GM21825 (cell line): ENCODE measurements at regions not wholly inside any gene's neighbourhood (a gene's known extent, or its start where the extent isn't known, plus 50 kb on each side); places are given as distances from the start of the nearest gene placed in this dataset.
"Not testable (repeated sequence)": the region's sequence is repeated elsewhere in the genome, so short reads cannot be mapped to it uniquely, and the experiment has no call there.

Experiments used
- ATAC-seq: cut with Tn5 transposase; IDR thresholded peaks from one replicate; pipeline ENCODE4 v1.9.1; 2021; ENCODE audit warnings: mild to moderate bottlenecking, moderate library complexity; ENCODE audit not compliant: unreplicated experiment

DNA sequence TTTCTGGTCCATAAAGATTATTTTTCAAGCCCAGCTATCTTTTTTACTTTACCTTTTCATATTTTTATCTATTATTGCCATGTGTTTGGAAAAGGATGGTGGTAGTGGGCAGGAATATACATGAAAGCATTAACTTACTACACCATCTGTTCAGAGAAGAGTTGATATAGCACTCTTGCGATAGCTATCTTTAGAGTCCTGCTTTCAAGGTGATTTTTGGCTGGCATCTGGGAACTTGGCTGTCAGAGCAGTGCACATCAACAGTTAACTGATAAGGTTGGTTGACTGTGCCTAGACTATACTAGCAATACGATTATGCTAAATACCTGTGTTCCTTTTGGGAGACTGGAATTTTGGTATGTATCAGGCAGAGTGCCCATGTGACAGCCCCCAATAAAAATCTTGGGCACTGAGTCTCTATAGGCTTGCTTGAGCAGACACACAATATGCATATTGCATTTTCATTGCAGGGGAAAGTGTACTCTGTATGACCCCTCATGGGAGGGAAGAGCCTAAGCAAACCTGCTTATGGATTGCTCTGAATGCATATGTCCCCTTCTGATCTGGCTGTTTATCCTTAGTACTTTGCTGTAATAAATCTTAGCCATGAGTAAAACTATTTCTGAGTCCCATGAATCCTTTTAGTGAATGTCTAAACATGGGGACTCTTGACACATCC lies 227.6 kb upstream of the C9orf72 start:
- no peak for ATAC-seq

GRCh38 chr9:27801545-27801944 lies 228.3 kb upstream of the C9orf72 start:
- no peak for ATAC-seq

DNA sequence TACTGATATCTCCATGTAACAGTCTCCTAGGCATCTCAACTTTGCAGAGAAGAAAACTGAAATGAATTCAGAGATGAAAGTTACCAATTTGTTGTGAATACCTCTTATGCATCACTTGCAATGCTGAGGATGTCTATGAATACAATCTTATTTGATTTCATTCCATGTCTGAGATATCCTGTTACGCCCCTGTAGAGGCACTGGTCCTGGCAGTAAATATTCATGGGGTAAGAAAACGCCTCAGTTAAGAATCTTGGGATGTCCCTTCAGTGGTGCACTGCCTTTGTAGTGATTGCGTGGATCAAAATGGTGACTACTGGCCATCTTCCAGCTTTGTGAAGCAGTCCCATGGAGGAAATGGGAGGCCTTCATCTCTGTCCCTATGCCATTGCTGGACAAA lies 229.1 kb upstream of the C9orf72 start:
- no peak for ATAC-seq

DNA sequence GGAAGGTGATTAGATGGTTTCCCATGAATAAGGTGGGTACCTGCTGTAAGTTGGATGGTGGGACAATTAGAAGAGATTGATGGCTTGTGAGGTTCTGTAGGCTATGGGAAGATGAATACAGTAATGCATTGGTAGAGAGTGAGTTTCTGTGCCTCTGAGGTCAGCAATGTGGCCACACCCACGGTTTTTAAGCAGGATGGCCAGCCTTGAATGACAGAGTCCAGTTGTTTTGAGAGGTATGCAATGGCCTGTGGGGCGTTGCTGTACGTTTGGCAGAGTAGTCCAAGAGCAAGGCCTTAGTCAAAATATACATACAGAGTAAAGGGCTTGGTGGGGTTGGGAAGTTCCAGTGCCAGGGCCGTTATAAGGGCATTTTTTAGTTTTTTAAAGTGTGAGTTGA lies 235.6 kb upstream of the C9orf72 start:
- ATAC-seq: no peak

DNA sequence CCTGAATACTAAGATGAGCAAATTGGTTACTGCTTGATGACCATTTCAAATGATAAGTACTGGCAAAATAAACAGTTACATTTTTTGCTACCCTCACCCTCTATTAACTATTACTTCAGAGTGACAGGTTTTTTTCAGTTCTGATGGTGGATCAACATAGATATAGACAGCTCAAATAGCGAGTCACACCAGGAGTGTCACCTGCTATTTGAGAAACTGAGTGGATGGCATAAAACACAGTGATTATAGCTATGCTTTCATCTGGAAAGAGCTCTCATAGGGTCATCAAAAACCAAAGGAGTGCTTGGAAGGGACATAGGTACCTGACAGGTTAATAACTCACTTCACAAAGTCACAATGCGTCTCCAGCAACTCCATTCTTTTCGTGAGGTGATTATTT lies 244.5 kb upstream of the C9orf72 start:
- ATAC-seq: no peak

GRCh38 chr9:27818348-27818747 lies 245.1 kb upstream of the C9orf72 start:
- no peak for ATAC-seq

DNA sequence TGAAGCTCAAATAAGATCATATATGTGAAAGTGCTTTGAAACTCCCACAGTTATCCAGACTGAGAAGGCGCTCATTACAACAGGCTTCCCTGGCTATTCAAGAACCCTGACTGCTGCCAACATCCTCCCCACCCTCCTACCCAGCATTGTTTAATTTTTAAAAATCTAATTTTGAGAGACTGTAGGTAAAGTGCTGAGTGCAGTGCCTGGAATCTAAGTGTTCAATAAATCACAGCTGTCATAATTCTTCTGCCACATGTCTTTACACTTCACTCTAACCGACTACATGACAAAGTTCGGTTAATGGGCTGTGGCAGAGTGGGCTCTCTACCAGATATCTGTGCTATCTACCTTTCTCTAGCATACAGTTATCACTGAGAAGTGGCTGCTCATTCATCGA lies 255.6 kb upstream of the C9orf72 start:
- no peak for ATAC-seq

GRCh38 chr9:27829621-27830020 lies 256.3 kb upstream of the C9orf72 start:
- no peak for ATAC-seq

DNA sequence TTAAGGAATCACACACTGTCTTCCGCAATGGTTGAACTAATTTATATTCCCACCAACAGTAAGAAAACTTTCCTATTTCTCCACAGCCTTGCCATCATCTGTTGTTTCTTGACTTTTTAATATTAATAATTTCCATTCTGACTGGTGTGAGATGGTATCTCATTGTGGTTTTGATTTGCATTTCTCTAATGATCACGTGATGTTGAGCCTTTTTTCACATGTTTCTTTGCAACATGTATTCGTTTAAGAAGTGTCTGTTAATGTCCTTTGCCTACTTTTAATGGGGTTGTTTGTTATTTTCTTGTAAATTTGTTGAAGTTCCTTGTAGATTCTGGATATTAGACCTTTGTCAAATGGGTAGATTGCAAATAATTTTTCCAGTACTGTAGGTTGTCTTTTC lies 258.8 kb upstream of the C9orf72 start:
- ATAC-seq: not testable (repeated sequence)

DNA sequence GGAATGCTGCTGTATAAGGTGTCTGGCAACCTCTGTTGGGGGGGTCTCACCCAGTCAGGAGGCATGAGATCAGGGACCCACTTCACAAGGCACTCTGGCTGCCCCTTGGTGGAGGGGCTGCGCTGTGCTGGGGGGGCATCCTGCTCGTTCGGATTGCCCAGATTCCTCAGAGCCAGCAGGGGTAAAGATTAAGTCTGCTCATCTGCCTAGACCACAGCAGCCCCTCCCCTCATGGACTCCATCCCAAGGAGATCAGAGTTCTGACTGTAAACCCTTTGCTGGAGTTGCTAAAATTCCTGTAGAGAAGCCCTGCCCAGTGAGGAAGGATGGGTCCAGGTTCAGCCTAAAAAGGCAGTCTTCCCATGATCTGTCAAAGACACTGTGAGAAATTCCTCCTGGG lies 262.0 kb upstream of the C9orf72 start:
- no peak for ATAC-seq

DNA sequence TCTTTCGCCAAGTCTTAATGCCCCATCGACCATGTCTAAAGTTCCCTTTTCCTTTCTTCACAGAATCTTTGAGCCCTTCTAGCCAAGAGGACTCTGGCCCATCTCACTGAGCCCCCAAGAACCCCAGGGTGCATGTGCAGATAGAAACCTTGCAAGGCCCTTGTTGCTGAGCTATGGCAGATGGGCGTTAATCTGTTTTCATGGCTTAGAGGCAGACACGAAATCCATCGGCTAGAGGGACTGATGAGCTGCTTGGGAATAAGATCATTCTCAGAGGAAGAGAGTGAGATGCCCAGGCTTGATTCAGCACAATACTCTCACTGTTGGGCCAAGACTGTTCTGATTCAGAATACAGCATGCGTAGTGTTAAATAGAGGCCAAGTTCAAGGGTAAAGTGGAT lies 262.5 kb upstream of the C9orf72 start:
- ATAC-seq: no peak

- ATAC-seq: no peak
Observed at GRCh38 chr9:27836661-27837401, 263.6 kb upstream of the C9orf72 start.

- no peak for ATAC-seq
Observed at GRCh38 chr9:27838876-27839275, 265.6 kb upstream of the C9orf72 start.

- ATAC-seq: not testable (repeated sequence)
Observed at GRCh38 chr9:27839767-27840166, 266.5 kb upstream of the C9orf72 start.

- ATAC-seq: no peak
Observed at GRCh38 chr9:27844797-27845196, 271.5 kb upstream of the C9orf72 start.

DNA sequence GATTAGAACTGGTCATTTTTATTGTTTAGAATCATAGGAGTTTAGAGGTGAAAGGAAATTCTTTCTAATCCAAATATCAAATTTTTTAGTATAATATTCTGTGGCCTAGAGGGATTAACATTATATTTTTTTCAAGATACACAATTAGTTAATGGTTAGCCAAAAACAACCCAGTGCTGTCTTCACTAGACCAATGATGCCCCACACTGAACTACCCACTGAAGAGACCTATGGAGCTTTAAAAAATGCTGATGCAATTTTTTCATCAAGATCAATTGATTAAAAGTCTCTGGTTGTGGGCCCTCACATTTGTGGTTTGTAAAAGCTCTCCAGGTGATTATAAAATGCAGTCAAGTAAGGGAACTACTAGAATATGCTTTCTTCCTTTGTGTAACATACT lies 274.1 kb upstream of the C9orf72 start:
- ATAC-seq: no peak

DNA sequence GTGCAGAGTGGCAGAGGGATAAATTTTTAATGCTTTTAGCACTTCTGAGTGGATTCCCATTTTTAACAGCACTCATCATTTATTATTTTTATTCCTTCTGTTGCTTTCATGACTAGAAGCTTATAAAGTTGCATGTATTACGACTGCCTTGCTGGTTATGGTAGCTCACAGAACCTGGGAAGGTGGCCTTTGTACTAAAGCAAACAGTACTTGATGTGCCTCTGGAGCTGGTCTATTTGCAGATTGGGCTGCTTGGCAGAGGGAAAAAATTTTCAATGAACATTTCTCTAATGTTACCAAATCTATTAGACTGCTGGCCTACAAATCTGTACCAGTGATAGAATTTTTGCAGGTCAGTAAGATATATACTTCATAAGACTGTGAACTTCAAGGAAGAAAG lies 274.5 kb upstream of the C9orf72 start:
- ATAC-seq: no peak

DNA sequence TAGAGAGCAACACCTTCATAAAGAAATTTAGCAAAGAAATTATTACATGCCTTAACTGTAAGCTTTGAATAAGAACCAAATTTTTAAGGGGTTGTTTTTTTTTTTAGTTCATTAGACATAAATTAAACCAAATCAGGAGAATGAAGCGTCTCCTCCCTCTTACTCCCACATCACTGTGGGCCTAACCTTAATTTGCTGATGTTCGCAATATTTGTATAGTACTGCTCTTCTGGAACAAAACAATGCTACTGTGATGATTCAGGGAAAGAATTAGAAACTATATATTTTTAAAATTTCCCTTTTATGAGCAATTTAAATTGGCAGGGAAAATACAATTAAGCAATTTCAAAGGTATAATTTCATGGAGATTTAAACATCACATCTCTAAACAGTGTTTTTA lies 275.0 kb upstream of the C9orf72 start:
- ATAC-seq: no peak

GRCh38 chr9:27851858-27852257 lies 278.6 kb upstream of the C9orf72 start:
- ATAC-seq: no peak

DNA sequence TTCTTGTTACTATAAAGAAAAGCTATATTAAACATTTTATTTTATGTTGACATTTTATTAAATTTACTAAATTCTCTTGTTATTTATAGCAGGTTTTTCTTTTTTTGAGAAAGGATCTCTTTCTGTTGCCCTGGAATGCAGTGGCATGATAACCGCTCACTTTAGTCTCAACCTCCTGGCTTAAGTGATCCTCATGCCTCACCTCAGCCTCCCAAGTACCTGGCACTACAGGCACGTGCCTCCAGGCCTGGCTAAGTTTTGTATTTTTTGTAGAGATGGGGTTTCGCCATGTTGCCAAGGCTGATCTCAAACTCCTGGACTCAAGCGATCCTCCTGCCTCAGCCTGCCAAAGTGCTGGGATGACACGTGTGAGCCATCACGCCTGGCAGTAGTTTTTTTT lies 280.2 kb upstream of the C9orf72 start:
- no peak for ATAC-seq

DNA sequence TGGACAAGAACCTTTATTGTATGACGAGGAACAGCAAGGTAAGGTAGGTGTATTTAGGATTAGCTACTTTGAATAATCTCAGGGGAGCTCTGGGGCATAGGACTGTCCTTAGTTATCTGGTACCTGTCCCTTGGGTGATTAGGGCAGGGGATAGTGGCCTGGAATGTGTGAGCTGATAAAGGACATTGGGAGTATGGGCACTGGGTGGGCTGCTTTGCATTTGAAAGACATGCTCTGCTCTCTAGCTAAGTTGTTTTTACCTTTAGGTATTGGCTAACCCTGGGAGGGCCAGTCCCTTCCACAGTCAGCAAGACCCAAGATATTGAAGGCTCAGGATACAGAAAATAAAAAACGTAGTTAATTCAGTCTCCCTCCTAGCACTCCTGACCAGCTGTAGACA lies 282.8 kb upstream of the C9orf72 start:
- ATAC-seq: no peak

GRCh38 chr9:27856748-27857147 lies 283.5 kb upstream of the C9orf72 start:
- no peak for ATAC-seq

DNA sequence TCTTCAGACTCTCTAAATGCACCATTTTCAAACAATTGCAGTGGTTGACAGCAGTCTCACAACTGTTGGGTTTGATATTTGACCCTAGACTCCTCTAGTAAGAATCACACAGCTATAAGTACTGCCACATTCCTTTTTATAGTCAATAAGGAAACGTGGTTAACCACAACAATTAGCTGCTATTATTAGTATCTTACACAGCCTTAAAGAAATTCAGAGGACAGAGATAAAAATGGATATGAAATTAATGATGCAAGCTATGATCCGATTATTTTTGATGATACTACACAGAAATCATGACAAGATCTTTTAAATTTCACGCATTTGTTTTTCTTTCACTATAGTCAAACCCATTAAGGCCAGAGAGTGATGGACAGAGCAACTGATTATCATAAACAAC lies 288.6 kb upstream of the C9orf72 start:
- ATAC-seq: no peak
